Iris pigment epithelial cell (primary cell): ENCODE measurements at regions not wholly inside any gene's neighbourhood (a gene's known extent, or its start where the extent isn't known, plus 50 kb on each side); places are given as distances from the start of the nearest gene placed in this dataset.
A peak's percentile ranks its signal among the peaks of the same experiment; 100 is the strongest.
"Not testable (repeated sequence)": the region's sequence is repeated elsewhere in the genome, so short reads cannot be mapped to it uniquely, and the experiment has no call there.

ENCODE experiments used
- DNase-seq: peaks from one replicate; pipeline ENCODE4 v3.0.0-alpha.2; 2011; ENCODE audit warnings: low read depth

GRCh38 chr2:223285370-223286265 is 233.6 kb downstream of the KCNE4 start:
- DNase-seq: no peak

GRCh38 chr2:223294756-223295155 is 242.8 kb downstream of the KCNE4 start:
- DNase-seq: no peak

- peak; percentile 4 for DNase-seq
Measured at GRCh38 chr2:223297788-223298187, 245.8 kb downstream of the KCNE4 start.

- not testable (repeated sequence) for DNase-seq
Measured at GRCh38 chr2:223298329-223298728, 246.3 kb downstream of the KCNE4 start.

GRCh38 chr2:223300326-223300725 is 248.3 kb downstream of the KCNE4 start:
- DNase-seq: peak; percentile 10

GRCh38 chr2:223306371-223306770 is 254.4 kb downstream of the KCNE4 start:
- peak; percentile 62 for DNase-seq

- no peak for DNase-seq
Measured at GRCh38 chr2:223311889-223312680, 260.1 kb downstream of the KCNE4 start.

GRCh38 chr2:223313101-223313500 is 261.1 kb downstream of the KCNE4 start:
- DNase-seq: no peak

- DNase-seq: no peak
Measured at GRCh38 chr2:223314811-223315210, 262.8 kb downstream of the KCNE4 start.

GRCh38 chr2:223315813-223316212 is 263.8 kb downstream of the KCNE4 start:
- no peak for DNase-seq

- no peak for DNase-seq
Measured at GRCh38 chr2:223316342-223316741, 264.4 kb downstream of the KCNE4 start.

- no peak for DNase-seq
Measured at GRCh38 chr2:223319601-223320000, 267.6 kb downstream of the KCNE4 start.

GRCh38 chr2:223324402-223324801 is 272.4 kb downstream of the KCNE4 start:
- no peak for DNase-seq

- DNase-seq: no peak
Measured at GRCh38 chr2:223328578-223328977, 273.6 kb downstream of the SCG2 start.

- DNase-seq: not testable (repeated sequence)
Measured at GRCh38 chr2:223330747-223331146, 271.4 kb downstream of the SCG2 start.

GRCh38 chr2:223338016-223338415 is 264.1 kb downstream of the SCG2 start:
- no peak for DNase-seq

- no peak for DNase-seq
Measured at GRCh38 chr2:223357076-223357475, 245.1 kb downstream of the SCG2 start.

GRCh38 chr2:223363085-223363484 is 239.1 kb downstream of the SCG2 start:
- DNase-seq: no peak

GRCh38 chr2:223365158-223365679 is 236.9 kb downstream of the SCG2 start:
- no peak for DNase-seq

GRCh38 chr2:223366566-223366965 is 235.6 kb downstream of the SCG2 start:
- DNase-seq: no peak

- no peak for DNase-seq
Measured at GRCh38 chr2:223368481-223368880, 233.7 kb downstream of the SCG2 start.

GRCh38 chr2:223369889-223370288 is 232.3 kb downstream of the SCG2 start:
- DNase-seq: no peak

GRCh38 chr2:223383315-223383714 is 218.8 kb downstream of the SCG2 start:
- peak; percentile 2 for DNase-seq
